IMR-90 (cell line): ENCODE measurements at regions not wholly inside any gene's neighbourhood (a gene's known extent, or its start where the extent isn't known, plus 50 kb on each side); places are given as distances from the start of the nearest gene placed in this dataset.

ENCODE experiments used
- ATAC-seq: fragments of 200-7000 bp; cut with Tn5 transposase; 2 replicates; pipeline ENCODE4 v1.9.1; 2020; ENCODE audit warnings: low read depth, mild to moderate bottlenecking, moderate library complexity
- BruUV-seq: library from RNA; stranded (reverse); fragments of 400-500 nt; replicated peaks from 2 replicates; lab custom pipeline; 2021; lab: Mats Ljungman, UMichigan
- CTCF ChIA-PET: fragments of 300-600 bp; formaldehyde crosslinking; extraction: SDS; loops from one replicate; lab custom pipeline; 2021; ENCODE audit warnings: antibody characterized with exemption; lab: Yijun Ruan, JAX
- POLR2A ChIA-PET: fragments of 300-600 bp; sonication (Branson Sonifier 250); formaldehyde crosslinking; loops from one replicate; lab custom pipeline; 2022; ENCODE audit warnings: antibody characterized with exemption; ENCODE audit not compliant: unreplicated experiment; lab: Charles Lee
- DNase-seq: peaks from one replicate; pipeline ENCODE4 v3.0.0; 2013
- H2AFZ ChIP-seq: replicated peaks from 2 replicates; pipeline ENCODE3; 2013; ENCODE audit warnings: low read length, mild to moderate bottlenecking; ENCODE audit not compliant: poor library complexity
- H2AK5ac ChIP-seq: 2 replicates; pipeline ENCODE4 v1.6.1; 2013; ENCODE audit warnings: low read depth, low read length, inconsistent platforms
- H2AK9ac ChIP-seq: replicated peaks from 2 replicates; pipeline ENCODE3; 2013; ENCODE audit warnings: mild to moderate bottlenecking, low read depth, low read length, moderate library complexity; ENCODE audit not compliant: poor library complexity
- H2BK120ac ChIP-seq: 2 replicates; pipeline ENCODE4 v1.6.1; 2013; ENCODE audit warnings: low read depth, low read length, inconsistent platforms
- H2BK15ac ChIP-seq: 3 replicates; pipeline ENCODE4 v1.6.1; 2013; ENCODE audit warnings: low read depth, low read length, inconsistent platforms
- H2BK20ac ChIP-seq: 2 replicates; pipeline ENCODE4 v1.6.1; 2013; ENCODE audit warnings: low read depth, mild to moderate bottlenecking, inconsistent platforms, low read length, moderate library complexity
- H2BK5ac ChIP-seq: 2 replicates; pipeline ENCODE4 v1.6.1; 2013; ENCODE audit warnings: mild to moderate bottlenecking, low read depth, low read length, inconsistent platforms; ENCODE audit not compliant: poor library complexity, severe bottlenecking
- H3K14ac ChIP-seq: replicated peaks from 2 replicates; pipeline ENCODE4 v1.6.1; 2013; ENCODE audit warnings: low read depth, low read length, inconsistent platforms
- H3K18ac ChIP-seq: 2 replicates; pipeline ENCODE4 v1.6.1; 2013; ENCODE audit warnings: low read depth, low read length, control low read depth
- H3K23ac ChIP-seq: 2 replicates; pipeline ENCODE4 v1.6.1; 2013; ENCODE audit warnings: low read depth, low read length, inconsistent platforms
- H3K27ac ChIP-seq: 2 replicates; pipeline ENCODE4 v1.5.1; 2013; ENCODE audit warnings: mild to moderate bottlenecking, control low read depth, low read length; ENCODE audit not compliant: insufficient read depth
- H3K27me3 ChIP-seq: 2 replicates; pipeline ENCODE4 v1.6.1; 2013; ENCODE audit warnings: low read length; ENCODE audit not compliant: control insufficient read depth, insufficient read depth
- H3K36me3 ChIP-seq: 2 replicates; pipeline ENCODE4 v1.6.1; 2013; ENCODE audit warnings: low read length, mixed read lengths; ENCODE audit not compliant: control insufficient read depth, insufficient read depth
- H3K4ac ChIP-seq: 2 replicates; pipeline ENCODE4 v1.6.1; 2013; ENCODE audit warnings: low read depth, low read length, inconsistent platforms
- H3K4me1 ChIP-seq: 2 replicates; pipeline ENCODE4 v1.6.1; 2013; ENCODE audit warnings: low read length, mixed read lengths; ENCODE audit not compliant: control insufficient read depth, insufficient read depth
- H3K4me2 ChIP-seq: 2 replicates; pipeline ENCODE4 v1.6.1; 2013; ENCODE audit warnings: low read depth, mild to moderate bottlenecking, control low read depth, low read length, moderate library complexity
- H3K4me3 ChIP-seq: 2 replicates; pipeline ENCODE4 v1.5.1; 2013; ENCODE audit warnings: low read depth, mild to moderate bottlenecking, control low read depth, low read length, moderate library complexity; ENCODE audit not compliant: insufficient read depth
- H3K56ac ChIP-seq: 2 replicates; pipeline ENCODE4 v1.6.1; 2013; ENCODE audit warnings: low read length, inconsistent platforms; ENCODE audit not compliant: insufficient read depth; ENCODE audit errors: extremely low read depth
- H3K79me1 ChIP-seq, 2 experiments: 2 replicates each; pipeline ENCODE4 v1.6.1; 2013; ENCODE audit warnings: low read length in 2 of 2, inconsistent platforms in 1 of 2, low read depth in 1 of 2
- H3K9ac ChIP-seq: 2 replicates; pipeline ENCODE4 v1.6.1; 2013; ENCODE audit warnings: low read depth, low read length, control low read depth
- H3K9me1 ChIP-seq: 2 replicates; pipeline ENCODE4 v1.6.1; 2013; ENCODE audit warnings: low read length, inconsistent platforms; ENCODE audit not compliant: insufficient read depth
- H3K9me3 ChIP-seq: 2 replicates; pipeline ENCODE4 v1.6.1; 2013; ENCODE audit warnings: low read length; ENCODE audit not compliant: control insufficient read depth, insufficient read depth
- H4K20me1 ChIP-seq: 2 replicates; pipeline ENCODE4 v1.6.1; 2013; ENCODE audit warnings: low read length, inconsistent platforms; ENCODE audit not compliant: insufficient read depth
- H4K5ac ChIP-seq: 2 replicates; pipeline ENCODE4 v1.6.1; 2013; ENCODE audit warnings: mild to moderate bottlenecking, low read depth, low read length, control low read depth
- H4K8ac ChIP-seq, 2 experiments: 2 replicates each; pipeline ENCODE4 v1.6.1; 2013; ENCODE audit warnings: low read depth in 2 of 2, low read length in 2 of 2, control low read depth in 1 of 2, inconsistent platforms in 1 of 2
- H4K91ac ChIP-seq: 2 replicates; pipeline ENCODE4 v1.6.1; 2013; ENCODE audit warnings: low read depth, low read length, inconsistent platforms; ENCODE audit not compliant: insufficient read depth
- BHLHE40 ChIP-seq: fragments of 150-350 bp; IDR thresholded peaks from 2 replicates; pipeline ENCODE4 v1.6.1; 2016; ENCODE audit warnings: mild to moderate bottlenecking, low read depth, low read length
- CTCF ChIP-seq: conservative IDR thresholded peaks from 2 replicates; pipeline ENCODE4 v1.5.1; 2012; ENCODE audit warnings: mild to moderate bottlenecking, low read depth, low read length, improper control_type of control experiment
- FOS ChIP-seq: fragments of 150-350 bp; IDR thresholded peaks from 2 replicates; pipeline ENCODE4 v1.6.1; 2016; ENCODE audit warnings: low read depth, low read length
- MXI1 ChIP-seq: IDR thresholded peaks from 2 replicates; pipeline ENCODE4 v1.6.1; 2012; ENCODE audit warnings: low read depth, mild to moderate bottlenecking, low read length, moderate library complexity, borderline replicate concordance
- RAD21 ChIP-seq: IDR thresholded peaks from 2 replicates; pipeline ENCODE4 v1.6.1; 2012; ENCODE audit warnings: low read length, improper control_type of control experiment
- SMC3 ChIP-seq: fragments of 150-350 bp; IDR thresholded peaks from 2 replicates; pipeline ENCODE4 v1.6.1; 2016; ENCODE audit warnings: low read depth, mild to moderate bottlenecking, antibody characterized with exemption, low read length, moderate library complexity
- USF2 ChIP-seq: fragments of 150-350 bp; IDR thresholded peaks from 2 replicates; pipeline ENCODE4 v1.6.1; 2017; ENCODE audit warnings: mild to moderate bottlenecking, antibody characterized with exemption, low read length, low read depth
- WGBS, 2 experiments: methylation state at CpG; one replicate each; pipeline versions ENCODE4 v1.1.5 to v1.1.7; 2013; ENCODE audit warnings: missing lambda C conversion rate in 2 of 2; ENCODE audit not compliant: insufficient read length in 1 of 2; ENCODE audit errors: extremely low coverage in 2 of 2; 5-methylcytosine and 5-hydroxymethylcytosine counted together
- dilution Hi-C: fragments of 300-500 bp; cut with HindIII; formaldehyde crosslinking; loops from one replicate; pipeline ENCODE4 v1.14.3; 2018; ENCODE audit warnings: low sequenced_read_pairs; ENCODE audit not compliant: unreplicated experiment
- in situ Hi-C: fragments of 300-500 bp; cut with MboI; formaldehyde crosslinking; loops from 3 replicates; pipeline ENCODE4 v1.14.3; 2019; ENCODE audit warnings: low sequenced_read_pairs, inconsistent platforms, mixed read lengths
- intact Hi-C: fragments of 100-400 bp; cut with micrococcal nuclease; formaldehyde crosslinking; loops from 2 replicates; pipeline ENCODE4 v1.10.0; 2022

GRCh38 chr3:13728487-13728886 lies 151.4 kb downstream of the WNT7A start:
- H3K4me1 ChIP-seq, result no peaks in the 10 kb centered on the region
- no peak overlapping the region for H3K27ac ChIP-seq
- BruUV-seq, result no TSS peak
- DNase-seq (no peak), ATAC-seq (no peak)
- no peak overlapping the region for H3K4me3 ChIP-seq
- no peaks in the 10 kb centered on the region for H3K79me1 ChIP-seq
- no peak overlapping the region for H4K91ac ChIP-seq
- no peak overlapping the region for H3K23ac ChIP-seq
- TF ChIP-seq BHLHE40 (no peak), CTCF (no peak), RAD21 (no peak), FOS (no peak), MXI1 (no peak), SMC3 (no peak), USF2 (no peak)
- dilution Hi-C loops (no loop called here), intact Hi-C loops (no loop called here), in situ Hi-C loops (no loop called here)
- WGBS, 2 experiments, result no CpG with 5 or more reads among the region's 2 CpGs
- H3K14ac ChIP-seq, result no peak overlapping the region
- H4K20me1 ChIP-seq, result no peaks in the 10 kb centered on the region
- H4K5ac ChIP-seq, result no peak overlapping the region
- no peak overlapping the region for H3K4ac ChIP-seq
- H2AFZ ChIP-seq, result no peak overlapping the region
- no peak overlapping the region for H3K56ac ChIP-seq
- H3K27me3 ChIP-seq, result no peaks in the 10 kb centered on the region
- no peak overlapping the region for H3K9ac ChIP-seq
- CTCF ChIA-PET, result no interaction called here
- no peak overlapping the region for H2BK15ac ChIP-seq
- no peak overlapping the region for H3K18ac ChIP-seq
- H2AK9ac ChIP-seq, result no peak overlapping the region
- H3K9me3 ChIP-seq, result no peaks in the 10 kb centered on the region
- H3K9me1 ChIP-seq, result no peaks in the 10 kb centered on the region
- H2BK5ac ChIP-seq, result no peak overlapping the region
- POLR2A ChIA-PET, result no interaction called here
- no peaks in the 10 kb centered on the region for H3K36me3 ChIP-seq
- H4K8ac ChIP-seq, result no peak overlapping the region
- no peak overlapping the region for H2BK20ac ChIP-seq
- no peak overlapping the region for H2BK120ac ChIP-seq
- no peak overlapping the region for H3K4me2 ChIP-seq
- H2AK5ac ChIP-seq, result no peak overlapping the region
